Jurkat, Clone E6-1 (cell line): ENCODE measurements at regions not wholly inside any gene's neighbourhood (a gene's known extent, or its start where the extent isn't known, plus 50 kb on each side); places are given as distances from the start of the nearest gene placed in this dataset.
"Not testable (repeated sequence)": the region's sequence is repeated elsewhere in the genome, so short reads cannot be mapped to it uniquely, and the experiment has no call there.

Source experiments
- DNase-seq: peaks from one replicate; pipeline ENCODE4 v3.0.0-alpha.2; 2011; ENCODE audit warnings: low read depth, low spot score
- H3K4me3 ChIP-seq: 2 replicates; pipeline ENCODE4 v1.5.1; 2011; ENCODE audit warnings: mild to moderate bottlenecking, low read length, control low read depth, moderate library complexity

DNA sequence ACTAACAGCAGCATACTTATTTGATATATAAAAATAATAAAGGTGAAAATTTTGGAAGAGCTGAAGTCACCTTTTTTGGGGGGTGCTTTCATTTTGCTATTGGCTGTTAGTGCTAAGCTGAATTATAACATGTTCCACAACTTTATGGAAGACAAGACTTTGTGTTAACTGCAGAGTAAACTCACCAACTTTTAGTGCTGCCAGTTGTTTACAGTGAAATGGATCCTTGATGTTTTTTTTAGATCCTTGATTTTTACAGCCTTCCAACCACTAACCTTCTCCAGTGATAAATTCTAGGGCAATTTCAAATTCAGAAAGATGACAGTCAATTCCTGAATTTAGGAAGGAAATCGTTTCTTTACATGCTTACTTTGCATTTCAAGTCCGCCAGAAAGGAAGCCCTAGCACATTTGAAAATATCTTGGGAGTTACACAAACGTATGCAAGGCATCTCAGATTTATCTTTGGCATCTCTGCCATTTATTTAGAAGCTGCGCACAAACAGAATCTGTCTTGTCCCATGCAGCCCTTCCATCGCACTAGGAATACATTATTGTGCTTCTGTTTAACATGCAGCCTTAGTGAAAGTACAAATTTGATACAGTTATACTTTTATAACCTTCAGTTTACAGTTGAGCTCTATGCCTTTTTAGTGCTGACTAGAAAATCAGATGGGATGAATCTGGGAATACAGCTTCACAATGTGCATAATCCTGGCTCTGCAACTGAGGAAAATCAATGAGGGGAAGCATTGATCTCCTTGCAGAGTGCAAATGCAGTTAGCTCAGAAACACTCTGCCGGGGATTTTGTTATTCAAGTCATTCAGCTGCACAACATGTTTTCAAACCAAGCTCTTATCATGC is 142.4 kb upstream of the ZNF608 start:
- no peak for DNase-seq
- H3K4me3 ChIP-seq, result no peak overlapping the region

DNA sequence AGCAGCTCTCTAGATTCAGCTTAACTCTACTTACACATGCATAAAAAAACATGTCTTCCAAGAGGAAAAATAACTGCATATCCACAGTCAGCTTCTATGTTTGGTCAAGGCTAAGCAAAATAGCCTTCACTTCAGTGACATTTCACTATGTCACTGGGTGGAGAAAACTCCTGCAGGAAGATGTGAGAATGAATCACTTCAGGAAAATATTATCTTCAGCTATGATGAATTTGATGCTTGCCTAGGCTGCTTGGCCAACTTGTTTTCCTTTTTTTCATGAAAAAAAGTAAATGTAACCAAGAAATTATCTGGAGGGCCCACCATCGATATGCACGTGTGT is 143.0 kb upstream of the ZNF608 start:
- no peak overlapping the region for H3K4me3 ChIP-seq
- DNase-seq, result no peak

DNA sequence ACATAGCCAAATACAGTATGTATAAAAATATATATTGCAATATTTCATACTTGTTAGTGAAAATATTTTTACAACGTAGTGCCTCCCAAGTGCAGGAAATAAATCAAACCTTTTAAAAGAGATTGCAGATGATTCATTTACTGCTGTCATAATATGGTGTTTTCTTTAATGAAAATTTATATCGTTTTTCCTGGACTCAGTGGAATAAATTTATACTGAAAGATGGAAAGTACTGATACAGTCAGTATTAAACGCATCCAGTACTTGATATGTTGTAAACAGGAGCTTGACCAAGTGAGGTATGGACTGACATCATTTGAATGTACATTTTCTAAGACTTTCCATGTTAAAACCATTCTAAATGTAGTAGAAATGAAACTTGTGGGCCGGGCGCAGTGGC is 143.4 kb upstream of the ZNF608 start:
- DNase-seq, result no peak
- H3K4me3 ChIP-seq, result no peak overlapping the region

DNA sequence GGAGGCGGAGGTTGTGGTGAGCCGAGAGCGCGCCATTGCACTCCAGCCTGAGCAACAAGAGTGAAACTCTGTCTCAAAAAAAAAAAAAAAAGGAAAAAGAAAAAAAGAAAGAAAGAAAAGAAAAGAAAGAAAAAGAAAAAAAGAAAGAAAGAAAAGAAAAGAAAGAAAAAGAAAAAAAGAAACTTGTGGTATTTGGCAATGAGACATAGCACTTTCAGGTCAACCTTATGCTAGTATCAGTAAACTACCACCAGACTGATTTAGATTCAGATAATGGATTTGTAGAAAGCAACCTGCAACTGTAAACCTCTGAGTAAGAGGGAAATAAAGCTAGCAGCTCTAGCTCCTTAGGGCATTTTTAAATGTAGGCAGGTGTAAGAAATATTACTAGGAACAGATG is 144.0 kb upstream of the ZNF608 start:
- not testable (repeated sequence) for H3K4me3 ChIP-seq, DNase-seq

DNA sequence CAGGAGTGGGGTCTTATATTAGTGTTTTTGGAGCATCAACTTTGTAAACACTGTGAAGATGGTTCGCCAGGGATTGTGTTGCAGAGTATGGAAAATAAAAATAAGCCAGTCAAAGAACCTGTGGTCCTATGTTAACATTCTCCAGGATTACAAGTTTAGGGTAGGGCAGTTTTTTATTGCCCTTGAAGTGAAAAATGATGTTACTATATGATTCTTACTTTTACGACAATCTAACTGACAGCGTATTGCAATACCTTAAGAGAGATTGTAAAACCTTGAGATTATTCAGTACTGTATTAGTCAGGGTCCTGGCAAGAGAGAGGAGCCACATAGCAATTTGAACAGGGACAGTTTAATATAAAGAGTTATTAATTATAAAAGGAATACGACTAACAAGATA is 144.7 kb upstream of the ZNF608 start:
- no peak overlapping the region for H3K4me3 ChIP-seq
- no peak for DNase-seq

DNA sequence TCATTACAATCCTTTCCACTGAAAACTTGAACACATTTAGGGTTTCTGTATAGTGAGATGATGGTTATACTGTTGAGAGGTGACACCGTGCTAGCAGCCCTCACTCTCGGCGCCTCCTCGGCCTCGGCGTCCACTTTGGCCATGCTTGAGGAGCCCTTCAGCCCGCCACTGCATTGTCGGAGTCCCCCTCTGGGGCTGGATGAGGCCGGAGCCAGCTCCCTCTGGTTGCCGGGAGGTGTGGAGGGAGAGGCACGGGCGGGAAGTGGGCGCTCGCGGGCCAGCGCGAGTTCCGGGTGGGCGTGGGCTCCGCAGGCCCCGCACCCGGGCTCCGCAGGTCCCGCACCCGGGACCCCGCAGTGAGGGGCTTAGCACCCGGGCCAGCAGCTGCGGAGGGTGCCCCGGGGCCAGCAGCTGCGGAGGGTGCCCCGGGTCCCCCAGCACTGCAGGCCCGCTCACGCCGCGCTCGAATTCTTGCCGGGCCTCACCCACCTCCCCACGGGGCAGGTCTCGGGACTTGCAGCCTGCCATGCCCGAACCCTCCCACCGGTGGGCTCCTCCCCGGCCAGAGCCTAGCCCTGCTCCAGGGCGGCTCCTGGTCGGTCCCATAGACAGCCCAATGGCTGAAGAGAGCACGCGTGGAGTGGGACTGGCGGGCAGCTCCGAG is 145.9 kb upstream of the ZNF608 start:
- no peak for DNase-seq
- no peak overlapping the region for H3K4me3 ChIP-seq

DNA sequence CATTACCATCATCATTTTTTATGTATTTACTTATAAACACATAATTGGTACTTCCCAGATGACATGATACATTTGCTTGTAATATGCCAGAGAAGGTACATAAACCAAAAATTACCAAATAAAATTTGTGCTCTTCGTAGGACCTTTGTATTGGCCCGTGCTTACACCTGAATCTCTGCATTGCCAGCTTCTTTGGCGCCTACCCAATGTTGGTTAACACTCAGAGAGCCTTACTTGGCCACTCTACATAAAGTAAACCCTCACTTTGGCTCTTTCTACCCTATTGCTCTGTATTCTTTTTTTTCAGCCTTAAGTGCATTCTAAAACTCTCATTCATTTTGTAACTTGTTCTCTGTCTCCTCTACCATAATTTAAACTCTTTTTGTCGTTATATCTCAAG is 148.1 kb upstream of the ZNF608 start:
- no peak for DNase-seq
- no peak overlapping the region for H3K4me3 ChIP-seq

DNA sequence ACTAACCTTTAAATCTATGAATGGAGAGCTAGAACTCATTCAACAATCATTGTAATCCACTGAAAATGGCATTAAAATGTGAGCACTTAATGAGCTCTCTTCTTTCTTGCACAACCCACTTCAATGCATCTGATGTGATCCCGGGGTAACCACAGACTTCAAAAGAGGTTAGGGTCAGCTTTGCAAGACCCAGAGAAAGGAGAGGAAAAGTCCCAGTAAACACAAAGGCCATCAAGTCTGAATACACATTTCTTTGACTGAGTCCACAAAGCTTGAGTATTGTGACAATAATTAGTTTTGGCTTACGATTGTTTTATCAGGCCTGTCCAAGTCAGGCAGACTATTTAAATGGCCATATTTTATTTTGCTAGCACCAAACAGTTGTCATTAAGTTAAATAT is 148.8 kb upstream of the ZNF608 start:
- no peak for DNase-seq

DNA sequence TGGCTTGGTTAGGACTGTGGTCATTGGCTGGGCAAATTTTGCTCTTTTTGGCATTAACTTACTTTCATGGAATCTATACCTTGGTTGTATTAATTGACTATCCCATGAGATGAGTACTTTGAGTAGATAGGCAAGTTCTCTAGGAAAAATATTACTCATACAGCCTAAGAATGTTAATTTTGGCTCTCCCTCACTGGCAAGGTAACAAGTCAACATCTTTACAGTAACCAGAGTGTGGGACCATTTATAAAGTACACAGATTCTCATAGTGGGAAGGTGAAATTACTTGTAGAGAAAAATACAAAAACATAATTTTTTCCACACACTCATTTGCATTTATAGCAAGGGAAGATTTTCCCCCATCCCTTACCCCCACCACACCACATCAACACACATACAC is 154.6 kb upstream of the ZNF608 start:
- no peak overlapping the region for H3K4me3 ChIP-seq
- no peak for DNase-seq

More for the DNA sequence above, 148.8 kb upstream of the ZNF608 start:
- H3K4me3 ChIP-seq, result no peak overlapping the region

DNA sequence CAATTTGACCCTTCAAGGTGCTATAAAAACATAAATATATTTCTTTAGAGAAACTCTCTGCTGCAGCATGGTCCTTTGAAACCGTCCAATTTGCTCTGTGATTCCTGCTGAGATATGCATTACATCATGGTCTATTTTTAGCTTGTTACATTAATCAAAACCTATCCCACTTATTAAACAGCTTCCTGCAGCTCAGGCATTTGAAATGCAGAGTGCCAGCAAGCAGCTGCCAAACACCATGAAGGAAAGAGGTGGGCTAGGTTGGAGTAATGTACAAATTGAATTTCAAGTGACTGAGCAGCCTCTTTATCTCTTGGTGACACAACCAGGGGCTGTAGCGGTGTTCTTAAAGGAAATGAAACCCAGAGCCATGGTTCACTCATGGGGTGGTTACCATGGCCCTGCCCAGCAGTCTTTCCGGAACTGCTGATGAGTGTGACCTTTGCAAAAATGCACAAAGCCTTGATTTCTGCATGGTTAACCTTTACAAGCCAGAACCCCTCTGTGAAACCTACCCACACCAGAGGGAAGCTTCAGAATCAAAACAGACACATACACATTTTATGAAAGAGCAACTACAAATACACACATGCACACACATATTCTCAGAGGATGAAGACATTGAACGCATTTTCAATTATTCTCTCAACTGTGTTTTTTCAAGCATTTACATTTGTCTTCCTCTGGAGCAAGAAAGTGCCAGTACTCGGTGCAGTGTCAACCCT is 155.8 kb upstream of the ZNF608 start:
- DNase-seq, result peak; percentile 16
- no peak overlapping the region for H3K4me3 ChIP-seq

DNA sequence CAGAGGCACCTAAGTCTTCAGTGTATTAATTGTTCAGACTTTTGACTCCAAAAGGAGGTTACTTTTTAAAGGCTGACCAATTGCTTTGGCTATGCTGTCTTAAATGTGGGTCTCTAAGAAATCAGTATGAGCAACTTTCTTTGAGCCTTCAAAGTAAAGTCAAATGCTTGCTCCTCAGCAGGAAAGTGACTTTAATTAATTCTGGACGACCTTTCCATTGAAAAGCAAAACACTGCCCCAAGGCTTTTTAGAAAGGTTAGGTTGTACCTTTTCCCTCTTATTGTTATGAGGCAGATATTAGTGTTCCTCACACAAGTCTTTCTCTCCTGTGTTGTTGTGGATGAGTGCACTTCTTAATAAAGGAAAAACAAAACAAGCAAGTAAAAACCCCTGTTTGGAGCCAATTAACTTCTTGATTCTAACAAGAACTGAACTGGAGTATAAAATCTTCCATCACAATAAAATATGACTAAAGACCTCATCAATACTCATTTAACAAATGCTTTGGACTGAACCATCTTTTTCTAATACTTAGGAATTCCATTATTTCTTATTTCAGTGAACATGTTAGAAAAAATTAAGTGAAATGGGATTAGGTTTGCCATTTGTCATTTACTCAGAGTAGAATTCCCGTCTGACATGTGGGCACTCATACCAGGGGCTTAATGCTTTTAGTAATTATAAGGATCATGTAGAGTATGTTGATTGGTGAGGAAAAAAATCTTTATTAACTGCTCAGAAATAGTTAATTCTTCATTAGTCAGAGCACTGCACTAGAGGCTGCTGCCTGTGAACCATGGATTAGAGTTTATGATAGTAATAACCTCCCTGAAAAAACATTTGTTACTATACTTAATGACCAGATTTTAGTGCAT is 159.1 kb upstream of the ZNF608 start:
- no peak for DNase-seq
- H3K4me3 ChIP-seq, result no peak overlapping the region

DNA sequence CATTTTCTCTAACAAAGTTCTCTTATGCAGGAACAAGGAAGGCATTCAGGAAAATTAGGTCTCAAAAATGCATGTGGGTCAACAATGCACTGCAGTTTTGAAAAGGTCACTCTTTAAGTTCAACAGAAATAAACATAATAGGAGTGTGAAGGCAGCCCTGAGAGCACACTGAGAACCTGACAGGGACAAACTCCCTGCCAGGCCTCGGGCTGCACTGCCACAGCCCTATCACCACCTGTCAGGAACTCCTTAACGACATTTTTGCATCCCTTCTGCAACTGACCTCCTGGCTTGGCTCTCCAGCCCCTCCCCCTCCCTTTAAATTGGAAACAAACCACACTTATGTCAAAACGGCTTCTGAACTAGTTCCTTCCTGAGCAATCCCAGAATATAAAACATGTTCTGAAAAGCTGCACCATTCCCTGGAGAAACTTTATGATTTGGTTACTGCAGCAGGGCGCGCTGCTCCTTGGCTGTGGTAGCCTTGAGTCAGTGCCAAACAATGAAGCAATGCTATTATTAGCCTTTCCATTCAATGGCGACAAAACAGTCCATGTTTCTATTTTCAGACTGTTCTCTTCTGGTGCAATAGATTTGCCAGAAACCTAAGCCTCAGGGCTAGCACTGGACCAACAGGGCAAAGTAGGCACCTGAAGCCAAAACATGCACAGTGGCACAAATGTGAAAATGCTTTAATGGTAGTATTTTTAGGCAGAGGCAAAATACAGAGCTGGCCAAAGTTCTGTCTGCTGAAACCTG is 160.1 kb upstream of the ZNF608 start:
- no peak for DNase-seq
- H3K4me3 ChIP-seq, result no peak overlapping the region

DNA sequence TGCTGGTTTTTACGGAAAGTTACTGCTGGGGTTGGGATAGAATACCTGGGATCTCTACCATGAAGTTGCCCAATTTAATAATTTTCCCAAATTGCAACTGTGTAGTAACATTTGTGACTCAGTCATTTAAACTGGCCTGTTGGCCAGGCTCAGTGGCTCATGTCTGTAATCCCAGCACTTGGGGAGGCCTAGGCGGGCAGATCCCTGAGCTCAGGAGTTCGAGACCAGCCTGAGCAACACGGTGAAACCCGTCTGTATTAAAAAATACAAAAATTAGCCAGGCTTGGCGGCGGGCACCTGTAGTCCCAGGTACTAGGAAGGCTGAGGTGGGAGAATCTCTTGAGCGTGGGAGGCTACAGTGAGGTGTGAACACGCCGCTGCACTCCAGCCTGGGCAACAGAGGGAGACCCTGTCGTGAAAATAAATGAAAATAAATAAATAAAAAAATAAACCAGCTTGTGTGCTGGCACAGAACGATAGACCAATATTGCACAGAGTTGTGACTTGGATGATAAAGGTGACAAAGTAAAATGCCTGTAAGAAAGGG is 160.7 kb upstream of the ZNF608 start:
- no peak for DNase-seq
- H3K4me3 ChIP-seq, result no peak overlapping the region

DNA sequence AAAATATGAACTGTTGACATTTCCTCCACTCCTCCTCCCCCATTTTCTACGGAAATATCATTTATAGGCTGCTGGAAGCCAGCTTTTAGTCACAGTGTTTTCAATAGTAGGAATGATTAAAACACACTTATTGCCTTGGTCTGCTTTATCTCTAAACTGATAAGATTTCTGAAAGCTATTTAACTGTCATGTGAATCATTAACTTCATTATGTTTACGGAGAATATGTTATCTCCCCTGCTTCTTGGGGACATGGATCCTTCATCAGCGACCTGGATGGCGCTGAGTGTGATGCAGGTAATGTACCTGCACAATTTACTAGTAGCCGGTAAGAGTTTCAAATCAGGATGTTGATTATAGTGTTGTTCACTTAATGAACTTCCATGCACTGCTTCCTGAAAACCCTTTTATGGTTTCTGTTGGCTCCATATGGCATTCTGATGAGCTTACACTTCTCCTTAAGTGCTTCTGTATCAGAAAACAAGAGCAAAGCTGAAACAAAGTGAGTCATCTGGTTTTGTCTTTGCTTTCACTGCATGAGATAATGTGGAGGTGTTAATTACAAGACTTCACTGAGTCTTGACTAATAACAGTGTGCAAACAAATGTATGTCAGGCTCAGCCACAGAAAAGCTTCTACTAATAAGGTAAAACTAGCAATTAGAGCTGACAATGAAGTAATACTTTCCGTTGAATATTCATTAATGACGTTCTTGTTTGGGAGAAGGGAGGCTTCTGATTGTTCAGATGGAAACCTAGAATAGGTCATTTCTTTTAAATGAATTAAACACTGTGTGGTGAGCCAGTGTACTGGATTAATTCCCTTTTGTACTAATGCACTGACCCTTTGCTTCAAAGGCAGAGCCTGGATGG is 162.4 kb upstream of the ZNF608 start:
- DNase-seq, result no peak
- no peak overlapping the region for H3K4me3 ChIP-seq

DNA sequence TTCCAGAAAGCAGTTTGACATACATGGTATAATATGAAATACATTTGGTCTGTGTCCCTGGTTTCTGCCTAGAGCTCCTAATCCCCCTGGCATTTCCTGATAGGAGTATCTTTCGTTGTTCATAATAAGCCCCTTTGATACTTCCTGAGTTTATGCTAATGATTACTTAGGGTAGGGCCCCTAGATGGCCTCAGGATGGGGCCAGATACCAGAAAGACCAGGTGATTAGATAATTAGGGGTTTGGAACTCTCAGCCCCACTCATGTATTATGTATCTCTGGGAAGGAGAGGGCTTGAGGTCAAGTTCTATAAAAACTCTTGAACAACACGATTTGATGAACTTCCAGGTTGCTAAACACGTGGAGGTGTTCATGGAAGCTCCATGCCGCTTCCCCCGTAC is 163.3 kb upstream of the ZNF608 start:
- DNase-seq, result no peak
- H3K4me3 ChIP-seq, result no peak overlapping the region

DNA sequence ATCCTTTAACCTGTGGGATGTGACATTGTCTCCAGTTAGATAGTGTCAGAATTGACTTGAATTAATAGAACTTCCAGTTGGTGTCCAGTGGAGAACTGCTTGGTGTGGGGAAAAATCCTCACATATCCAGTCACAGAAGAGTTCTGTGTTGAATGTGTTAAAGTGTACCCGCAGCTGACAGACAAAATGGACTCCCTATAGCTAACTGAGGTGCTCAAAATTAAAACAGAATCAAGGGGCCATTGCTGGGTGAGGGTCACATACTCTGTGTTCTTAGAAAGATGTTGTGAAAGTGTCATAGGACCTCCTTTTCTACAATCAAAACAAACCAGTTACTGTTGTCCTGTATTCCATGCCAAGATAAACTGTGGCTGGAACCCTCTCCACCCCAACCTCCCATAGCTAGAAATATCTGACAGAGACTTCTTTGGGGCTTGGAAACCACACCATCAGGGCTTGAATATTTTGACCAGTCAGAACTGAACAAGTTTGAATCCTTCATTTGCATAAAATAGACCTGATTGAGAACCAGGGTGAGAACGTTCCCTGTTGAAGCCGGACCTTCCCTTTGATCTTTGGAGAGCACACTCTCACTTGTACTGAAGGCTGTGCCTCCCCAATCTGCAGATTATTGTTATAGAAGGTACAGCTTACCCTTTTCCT is 164.0 kb upstream of the ZNF608 start:
- DNase-seq, result no peak
- H3K4me3 ChIP-seq, result no peak overlapping the region
